Ovary (tissue), 7 donors: ENCODE measurements at regions not wholly inside any gene's neighbourhood (a gene's known extent, or its start where the extent isn't known, plus 50 kb on each side); places are given as distances from the start of the nearest gene placed in this dataset.
"Not testable (repeated sequence)": the region's sequence is repeated elsewhere in the genome, so short reads cannot be mapped to it uniquely, and the experiment has no call there.

Source experiments
- DNase-seq, 5 donors: peaks; one replicate each; pipeline ENCODE4 v3.0.0-alpha.2; 2019 to 2020
- H3K27ac ChIP-seq, 2 donors: fragments of 200-600 bp; one replicate each; pipeline versions ENCODE4 v1.5.1 to v1.8.0; 2019 to 2022
- H3K27me3 ChIP-seq: fragments of 200-600 bp; one replicate; pipeline ENCODE4 v1.8.0; 2022
- H3K36me3 ChIP-seq: fragments of 200-600 bp; sonication (generic); one replicate; pipeline ENCODE4 v1.5.1; 2019
- H3K4me1 ChIP-seq: one replicate; pipeline ENCODE4 v1.8.1; 2013; ENCODE audit warnings: mild to moderate bottlenecking, moderate library complexity; ENCODE audit not compliant: insufficient read depth
- H3K4me3 ChIP-seq: fragments of 200-600 bp; sonication (generic); one replicate; pipeline ENCODE4 v1.5.1; 2017
- H3K9me3 ChIP-seq, 2 donors: fragments of 200-600 bp in 1 of 2; sonication (generic) in 1 of 2; one replicate each; pipeline versions ENCODE4 v1.5.1 to v1.8.1; 2013 to 2019; ENCODE audit warnings: mild to moderate bottlenecking in 1 of 2, moderate library complexity in 1 of 2
- CTCF ChIP-seq, 3 donors: fragments of 450-650 bp in 2 of 3; fragments of 200-600 bp in 1 of 3; IDR thresholded peaks; one replicate each; pipeline versions ENCODE4 v1.5.1 to v1.8.0; 2016 to 2022; ENCODE audit warnings: antibody characterized with exemption in 3 of 3, mild to moderate bottlenecking in 1 of 3
- EP300 ChIP-seq: sonication (generic); formaldehyde crosslinking; IDR thresholded peaks from one replicate; pipeline ENCODE4 v1.6.1; 2017; ENCODE audit warnings: antibody characterized with exemption
- POLR2A ChIP-seq: fragments of 450-650 bp; IDR thresholded peaks from one replicate; pipeline ENCODE4 v1.6.1; 2017; ENCODE audit warnings: antibody characterized with exemption, mild to moderate bottlenecking, moderate library complexity
- WGBS, 3 donors: extraction: QIAGEN DNeasy Blood & Tissue Kit in 1 of 3; methylation state at CpG; one replicate each; pipeline versions ENCODE4 v1.1.5 to v1.1.7; 2013 to 2017; 5-methylcytosine and 5-hydroxymethylcytosine counted together
- intact Hi-C, 4 donors: fragments of 100-400 bp; cut with DNase I; formaldehyde crosslinking; loops; one replicate each; pipeline versions ENCODE4 v1.11.0 to v1.15.1; 2022 to 2023
- donor health status: DM: no; HTN: no; CAD: no; lungs with moderate emphysema.
- donor health status: DM: no; HTN: no; CAD: no.
- donor health status: Bipolar disorder and iron deficiency.
- donor health status: DM: no; HTN: no; CAD: no.
- donor health status: DM: yes; HTN: yes; CAD: no.

- DNase-seq, H3K27ac ChIP-seq, H3K4me1 ChIP-seq, H3K36me3 ChIP-seq, intact Hi-C loops, H3K9me3 ChIP-seq, H3K4me3 ChIP-seq, H3K27me3 ChIP-seq: not testable (repeated sequence)
- 79 to 93% (median 92%) methylated on average over 3 of the region's 3 CpGs for WGBS, 3 donors
Measured at GRCh38 chr13:24597906-24598670, 82.1 kb upstream of the ATP12A start.

- H3K36me3 ChIP-seq, H3K4me1 ChIP-seq, H3K27ac ChIP-seq, DNase-seq, intact Hi-C loops, H3K27me3 ChIP-seq, H3K9me3 ChIP-seq, H3K4me3 ChIP-seq: not testable (repeated sequence)
- WGBS, 3 donors, result 87 to 91% (median 87%) methylated on average over 10 of the region's 10 CpGs
Measured at GRCh38 chr13:24599019-24599791, 81.0 kb upstream of the ATP12A start.

GRCh38 chr13:24605923-24606372 lies 74.3 kb upstream of the ATP12A start:
- no peak overlapping the region for H3K4me3 ChIP-seq
- DNase-seq, result no peak
- no peak overlapping the region for H3K27ac ChIP-seq
- 82 to 85% (median 84%) methylated on average over 6 of the region's 6 CpGs for WGBS, 3 donors
- H3K4me1 ChIP-seq, result no peaks in the 10 kb centered on the region
- intact Hi-C loops, result no loop called here
- no peaks in the 10 kb centered on the region for H3K9me3 ChIP-seq
- H3K27me3 ChIP-seq, result no peaks in the 10 kb centered on the region
- H3K36me3 ChIP-seq, result no peaks in the 10 kb centered on the region
- TF ChIP-seq POLR2A (no peak), EP300 (no peak)

- Histone ChIP-seq H3K4me3 (no peak overlapping the region), H3K4me1 (no peaks in the 10 kb centered on the region), H3K36me3 (no peaks in the 10 kb centered on the region), H3K9me3 (no peaks in the 10 kb centered on the region), H3K27me3 (no peaks in the 10 kb centered on the region), H3K27ac (no peak overlapping the region)
- no peak for DNase-seq
- intact Hi-C loops, result no loop called here
- TF ChIP-seq EP300 (no peak), CTCF (IDR thresholded peaks at IDR 0.05) (no peak), POLR2A (no peak)
- 77 to 88% (median 85%) methylated on average over 5 to 6 of the region's 6 CpGs for WGBS, 3 donors
Measured at GRCh38 chr13:24606486-24607170, 73.6 kb upstream of the ATP12A start.

GRCh38 chr13:24610956-24611355 lies 69.3 kb upstream of the ATP12A start:
- TF ChIP-seq POLR2A (no peak), EP300 (no peak), CTCF (IDR thresholded peaks at IDR 0.05) (no peak)
- 78 to 83% (median 79%) methylated on average over 3 of the region's 3 CpGs for WGBS, 3 donors
- Histone ChIP-seq H3K27ac (no peak overlapping the region), H3K27me3 (no peaks in the 10 kb centered on the region), H3K9me3 (no peaks in the 10 kb centered on the region), H3K4me3 (no peak overlapping the region), H3K4me1 (no peaks in the 10 kb centered on the region), H3K36me3 (no peaks in the 10 kb centered on the region)
- intact Hi-C loops, result no loop called here
- no peak for DNase-seq
